GM12873 (cell line): ENCODE measurements at regions not wholly inside any gene's neighbourhood (a gene's known extent, or its start where the extent isn't known, plus 50 kb on each side); places are given as distances from the start of the nearest gene placed in this dataset.

Source experiments
- TF ChIP-seq, protein P1 (sequence below): IDR thresholded peaks from 2 replicates; pipeline ENCODE4 v1.5.1; 2012; ENCODE audit warnings: low read depth, mild to moderate bottlenecking, moderate library complexity, low read length, control low read depth; ENCODE audit not compliant: insufficient read depth; ENCODE audit errors: missing control alignments

DNA sequence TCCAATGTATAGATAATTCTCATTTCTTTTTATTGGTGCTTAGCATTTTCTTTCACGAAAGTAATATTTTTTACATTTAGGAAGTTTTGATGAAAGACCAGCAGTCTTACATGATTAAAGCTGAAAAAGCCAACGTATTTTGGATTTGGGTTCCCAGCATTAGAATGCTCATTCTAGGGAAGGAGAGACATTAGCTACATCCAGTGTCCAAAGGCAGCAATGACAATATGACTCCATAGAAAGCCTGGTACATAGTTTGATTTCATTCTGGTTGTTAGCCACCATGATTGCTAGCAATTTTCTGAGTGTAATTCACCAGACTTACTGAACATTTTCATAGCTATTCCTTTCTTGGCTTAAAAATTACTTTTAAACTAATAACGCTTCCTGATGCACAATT lies 1397.5 kb downstream of the PCDH7 start:
- TF ChIP-seq, protein P1, sequence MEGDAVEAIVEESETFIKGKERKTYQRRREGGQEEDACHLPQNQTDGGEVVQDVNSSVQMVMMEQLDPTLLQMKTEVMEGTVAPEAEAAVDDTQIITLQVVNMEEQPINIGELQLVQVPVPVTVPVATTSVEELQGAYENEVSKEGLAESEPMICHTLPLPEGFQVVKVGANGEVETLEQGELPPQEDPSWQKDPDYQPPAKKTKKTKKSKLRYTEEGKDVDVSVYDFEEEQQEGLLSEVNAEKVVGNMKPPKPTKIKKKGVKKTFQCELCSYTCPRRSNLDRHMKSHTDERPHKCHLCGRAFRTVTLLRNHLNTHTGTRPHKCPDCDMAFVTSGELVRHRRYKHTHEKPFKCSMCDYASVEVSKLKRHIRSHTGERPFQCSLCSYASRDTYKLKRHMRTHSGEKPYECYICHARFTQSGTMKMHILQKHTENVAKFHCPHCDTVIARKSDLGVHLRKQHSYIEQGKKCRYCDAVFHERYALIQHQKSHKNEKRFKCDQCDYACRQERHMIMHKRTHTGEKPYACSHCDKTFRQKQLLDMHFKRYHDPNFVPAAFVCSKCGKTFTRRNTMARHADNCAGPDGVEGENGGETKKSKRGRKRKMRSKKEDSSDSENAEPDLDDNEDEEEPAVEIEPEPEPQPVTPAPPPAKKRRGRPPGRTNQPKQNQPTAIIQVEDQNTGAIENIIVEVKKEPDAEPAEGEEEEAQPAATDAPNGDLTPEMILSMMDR = no peak

DNA sequence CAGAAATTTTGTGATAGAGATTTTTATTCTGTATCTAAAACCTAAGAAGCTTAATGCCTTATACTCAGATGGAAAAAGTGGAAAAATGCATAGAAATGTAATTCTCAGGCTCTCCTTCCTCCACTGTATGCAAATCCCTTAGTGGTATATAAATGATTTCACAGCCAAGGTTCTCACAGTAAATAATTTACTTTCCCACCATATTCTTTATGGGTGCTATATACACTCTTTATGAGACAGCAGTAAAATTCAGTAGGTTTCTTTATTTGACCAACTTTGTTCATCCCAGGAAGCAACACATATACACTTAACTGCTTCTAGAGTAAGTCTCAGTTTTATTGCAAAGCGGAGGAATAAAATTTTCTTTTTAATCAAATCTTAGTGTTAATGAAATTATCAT lies 1399.7 kb downstream of the PCDH7 start:
- TF ChIP-seq, protein P1 = no peak

DNA sequence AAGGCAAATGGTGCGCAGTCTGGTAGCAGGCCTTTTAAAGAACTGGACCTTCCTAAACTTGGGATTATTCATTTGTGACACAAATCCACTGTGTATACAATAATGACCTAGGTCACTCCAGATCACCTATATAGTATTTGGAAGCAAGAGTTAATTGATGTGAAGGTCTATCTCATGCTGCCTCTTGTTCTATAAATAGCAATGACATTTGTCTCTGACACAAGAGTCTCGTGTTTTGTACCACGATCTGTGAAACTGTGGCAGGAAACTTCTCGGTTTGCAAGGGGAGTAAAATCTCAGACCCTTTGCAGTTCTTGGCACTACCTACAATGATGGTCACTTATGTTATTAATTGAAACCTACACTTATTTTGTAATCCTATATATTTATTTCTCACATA lies 1408.4 kb downstream of the PCDH7 start:
- TF ChIP-seq, protein P1 = no peak

DNA sequence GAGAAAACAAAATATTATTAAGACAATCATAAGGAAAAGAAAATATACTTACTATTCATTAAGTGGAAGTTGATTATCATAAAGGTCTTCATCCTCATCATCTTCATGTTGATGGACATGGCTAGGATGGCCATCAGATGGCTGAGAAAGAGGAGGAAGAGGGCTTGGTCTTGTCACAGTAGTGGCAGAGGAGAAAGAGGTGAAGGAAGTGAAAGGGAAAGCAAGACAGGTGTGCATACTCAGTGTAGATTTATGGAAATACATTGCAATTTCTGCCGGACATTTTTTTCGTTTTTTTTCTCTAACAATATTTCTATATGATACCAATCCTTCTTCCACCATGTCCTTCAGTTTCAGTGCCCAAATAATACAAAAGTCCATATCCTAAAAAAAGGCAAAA lies 1409.8 kb downstream of the PCDH7 start:
- TF ChIP-seq, protein P1 = no peak

DNA sequence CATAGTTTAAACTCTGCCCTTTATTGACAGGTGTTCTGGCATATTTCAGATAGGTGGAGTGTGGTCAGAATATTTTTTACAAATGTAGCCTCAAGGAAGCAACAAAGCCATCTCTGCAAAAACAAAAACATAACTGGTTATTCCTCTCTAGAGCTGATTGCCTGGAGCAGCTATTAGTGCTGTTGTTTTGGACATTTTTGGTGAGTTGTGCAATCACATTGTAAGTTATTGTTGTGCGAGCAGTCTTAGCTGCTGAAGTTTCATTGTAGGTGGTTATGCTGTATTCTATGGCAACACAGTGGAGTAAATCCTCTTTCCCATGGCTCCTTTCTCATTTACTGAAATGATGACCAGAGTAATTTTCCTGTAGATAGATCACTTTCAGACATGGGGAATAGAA lies 1413.0 kb downstream of the PCDH7 start:
- TF ChIP-seq, protein P1 = no peak

DNA sequence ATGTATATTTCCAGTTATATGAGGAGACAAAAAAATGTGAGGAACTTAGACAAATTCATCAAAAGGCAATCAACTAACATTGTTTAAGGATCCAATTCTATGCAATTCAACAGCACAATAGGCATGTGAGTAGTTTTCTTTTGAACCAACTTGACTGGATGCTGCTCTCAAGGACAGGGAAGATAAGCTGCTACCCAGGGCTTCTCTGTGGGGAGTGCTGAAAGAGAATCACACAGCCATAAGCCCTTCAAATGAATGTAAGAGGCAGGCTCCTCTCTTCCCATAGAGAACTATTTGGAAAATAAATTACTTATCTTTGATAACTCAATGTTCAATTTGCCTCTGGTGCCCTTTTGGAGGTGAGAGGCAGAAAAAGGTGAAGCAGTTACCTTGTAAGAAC lies 1413.6 kb downstream of the PCDH7 start:
- TF ChIP-seq, protein P1 = no peak

DNA sequence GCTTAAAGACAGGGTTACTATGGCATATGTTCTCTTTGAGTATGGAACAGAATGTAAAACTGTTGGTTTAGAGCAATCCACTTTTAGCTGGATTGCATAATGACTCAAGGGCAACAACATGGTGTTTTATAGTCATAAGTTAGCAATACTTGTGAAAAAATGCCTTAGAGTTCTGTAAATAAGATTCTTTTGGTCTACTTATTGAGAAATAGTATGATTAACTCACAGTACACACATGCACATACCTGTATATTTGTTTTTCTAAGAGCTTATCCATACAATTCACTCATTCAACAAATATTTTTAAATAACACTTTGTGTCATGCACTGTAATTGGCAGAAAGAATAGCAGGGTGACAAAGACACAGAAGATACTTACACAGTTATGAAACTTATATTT lies 1415.5 kb downstream of the PCDH7 start:
- TF ChIP-seq, protein P1 = no peak
